HG02678 (cell line): ENCODE measurements at regions not wholly inside any gene's neighbourhood (a gene's known extent, or its start where the extent isn't known, plus 50 kb on each side); places are given as distances from the start of the nearest gene placed in this dataset.

ENCODE experiments used
- ATAC-seq: cut with Tn5 transposase; IDR thresholded peaks from one replicate; pipeline ENCODE4 v1.9.1; 2021; ENCODE audit warnings: mild to moderate bottlenecking, moderate library complexity; ENCODE audit not compliant: unreplicated experiment

- ATAC-seq = no peak
These were observed 337.1 kb downstream of the TMEM121 start for GRCh38 chr14:105863296-105864108.

DNA sequence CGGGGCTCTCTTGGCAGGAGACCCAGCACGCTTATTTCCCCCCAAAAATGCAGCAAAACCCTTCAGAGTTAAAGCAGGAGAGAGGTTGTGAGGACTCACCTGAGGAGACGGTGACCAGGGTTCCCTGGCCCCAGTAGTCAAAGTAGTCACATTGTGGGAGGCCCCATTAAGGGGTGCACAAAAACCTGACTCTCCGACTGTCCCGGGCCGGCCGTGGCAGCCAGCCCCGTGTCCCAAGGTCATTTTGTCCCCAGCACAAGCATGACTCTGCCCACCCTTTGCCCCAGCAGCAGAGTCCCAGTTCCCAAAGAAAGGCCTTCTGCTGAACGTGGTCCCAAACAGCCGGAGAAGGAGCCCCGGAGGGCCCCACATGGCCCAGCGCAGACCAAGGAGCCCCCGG lies 337.7 kb downstream of the TMEM121 start:
- ATAC-seq = no peak

DNA sequence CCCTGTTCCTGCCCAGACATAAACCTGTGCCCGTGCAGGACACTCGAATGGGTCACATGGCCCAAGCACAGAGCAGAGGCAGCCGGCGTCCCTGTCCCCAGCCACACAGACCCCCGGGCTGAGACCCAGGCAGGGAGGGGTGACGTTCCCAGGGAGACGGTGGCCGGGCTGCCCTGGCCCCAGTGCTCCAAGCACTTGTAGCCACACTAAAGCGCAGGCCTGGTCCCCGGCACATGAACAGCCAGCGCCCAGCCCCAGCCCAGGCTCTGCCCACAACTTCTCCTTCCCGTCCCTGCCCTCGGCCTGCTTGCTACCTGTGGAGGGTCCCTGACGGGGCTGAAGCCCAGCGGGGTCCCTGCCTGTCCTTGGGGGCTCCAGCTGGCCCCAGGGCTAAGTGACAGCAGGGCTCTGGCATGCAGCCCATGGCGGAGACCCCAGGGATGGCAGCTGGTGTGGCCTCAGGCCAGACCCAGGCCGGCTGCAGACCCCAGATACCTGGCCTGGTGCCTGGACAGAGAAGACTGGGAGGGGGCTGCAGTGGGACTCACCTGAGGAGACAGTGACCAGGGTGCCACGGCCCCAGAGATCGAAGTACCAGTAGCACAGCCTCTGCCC lies 338.4 kb downstream of the TMEM121 start:
- ATAC-seq = no peak

DNA sequence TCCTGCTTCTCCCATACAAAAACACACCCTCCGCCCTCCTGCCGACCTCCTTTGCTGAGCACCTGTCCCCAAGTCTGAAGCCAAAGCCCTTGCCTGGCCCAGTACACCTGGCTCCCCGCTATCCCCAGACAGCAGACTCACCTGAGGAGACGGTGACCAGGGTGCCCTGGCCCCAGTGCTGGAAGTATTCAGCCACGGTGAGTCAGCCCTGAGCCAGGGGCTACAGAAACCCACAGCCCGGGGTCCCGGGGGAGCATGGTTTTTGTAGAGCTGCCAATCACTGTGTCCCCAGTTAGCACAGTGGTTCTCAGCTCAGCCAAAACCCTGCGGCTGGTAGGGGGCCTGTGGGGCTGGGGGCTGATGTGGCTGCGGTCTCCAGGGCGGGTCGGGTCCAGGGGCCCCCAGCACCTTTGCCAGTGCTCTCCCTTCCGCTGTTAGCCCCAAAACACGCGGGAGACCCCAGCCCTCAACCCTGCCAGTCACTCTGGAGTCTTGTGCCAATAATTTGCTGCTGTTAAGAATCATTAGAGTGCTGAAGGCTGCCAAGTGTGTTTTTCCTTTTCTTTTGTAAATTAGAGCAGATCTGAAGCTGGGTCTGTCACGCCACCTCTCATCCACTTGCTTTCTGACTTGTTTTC lies 339.0 kb downstream of the TMEM121 start:
- ATAC-seq = no peak

DNA sequence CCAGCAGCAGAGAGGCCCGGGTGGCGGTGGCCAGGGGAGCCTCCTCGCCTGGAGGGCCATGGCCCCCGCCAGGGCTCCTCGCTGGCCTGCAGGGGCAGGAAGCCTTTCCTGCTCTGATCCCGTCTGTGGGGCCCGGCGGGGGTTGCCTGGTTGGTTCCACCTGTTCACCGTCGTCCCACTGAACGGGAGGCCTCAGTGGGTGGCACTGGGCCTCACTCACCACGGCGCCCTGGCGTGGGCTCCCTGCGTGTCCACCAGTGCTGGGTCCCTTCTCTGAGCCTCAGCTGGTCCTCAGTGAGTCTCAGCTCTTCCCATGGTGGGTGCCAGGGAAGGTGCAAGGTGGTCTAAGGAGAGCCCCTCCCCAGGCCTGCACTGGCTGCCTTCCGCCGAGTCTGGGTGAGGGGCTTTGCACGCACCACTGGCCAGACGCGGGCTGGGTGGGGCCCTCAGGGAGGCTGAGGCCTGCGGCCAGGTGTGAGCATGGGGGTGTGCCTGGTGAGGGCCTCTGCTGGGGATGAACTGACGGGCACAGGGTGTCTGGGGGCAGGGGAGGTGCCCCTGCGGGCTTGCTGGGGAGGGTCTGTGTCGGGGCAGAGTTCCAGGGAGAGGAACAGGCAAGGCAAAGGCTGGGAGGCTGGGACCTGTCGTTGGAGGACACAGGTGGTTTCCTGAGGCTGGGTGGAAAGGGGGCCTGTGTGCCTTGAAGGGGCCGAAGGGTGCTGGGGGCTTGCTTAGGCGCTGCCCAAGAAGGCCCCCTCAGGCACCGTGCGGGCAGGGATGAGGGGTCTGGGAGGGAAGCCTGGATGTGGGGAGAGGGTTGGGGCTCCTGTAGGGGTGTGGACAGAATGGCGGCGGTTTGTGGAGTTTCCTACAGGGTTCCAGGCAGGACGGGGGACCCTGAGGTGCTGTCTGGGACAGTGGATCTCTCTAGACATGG lies 339.8 kb downstream of the TMEM121 start:
- no peak for ATAC-seq

DNA sequence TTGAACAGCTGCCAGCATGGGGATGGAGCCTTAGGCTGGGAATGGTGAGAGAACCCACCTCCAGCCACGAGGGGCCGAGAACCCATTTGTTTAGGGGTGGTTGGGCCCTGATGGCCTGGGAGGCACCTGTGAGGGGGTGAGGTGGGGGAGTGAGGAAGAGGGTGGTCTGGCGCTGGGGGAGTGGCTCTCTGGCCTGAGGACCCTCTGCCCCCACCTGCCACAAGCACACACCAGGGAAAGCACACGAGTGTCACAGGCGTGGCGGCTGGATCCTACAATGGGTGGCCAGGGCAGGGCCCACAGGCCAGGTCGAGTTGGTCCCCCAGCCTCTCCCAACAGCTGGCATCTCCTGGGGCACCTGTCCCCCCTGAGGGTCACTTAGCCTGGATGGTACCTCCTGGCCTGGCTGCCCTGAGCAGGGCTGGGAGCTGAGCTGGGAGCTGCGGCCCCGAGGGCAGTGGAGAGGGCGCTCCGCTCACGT lies 340.5 kb downstream of the TMEM121 start:
- ATAC-seq = no peak

GRCh38 chr14:105867961-105868599 lies 341.7 kb downstream of the TMEM121 start:
- no peak for ATAC-seq

DNA sequence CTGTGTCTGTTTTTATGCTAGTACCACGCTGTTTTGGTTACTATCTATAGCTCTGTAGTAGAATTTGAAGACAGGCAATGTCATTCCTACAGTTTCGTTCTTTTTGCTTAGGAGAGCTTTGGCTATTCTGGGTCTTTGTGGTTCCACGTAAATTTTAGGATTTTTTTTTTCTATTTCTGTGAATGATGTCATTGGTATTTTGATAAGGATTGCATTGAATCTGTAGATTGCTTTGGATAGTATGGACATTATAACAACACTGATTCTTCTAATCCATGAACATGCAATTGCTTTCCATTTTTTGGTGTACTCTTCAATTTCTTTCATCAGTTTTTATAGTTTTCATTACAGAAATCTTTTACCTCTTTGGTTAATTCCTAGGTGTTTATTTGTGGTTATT lies 345.2 kb downstream of the TMEM121 start:
- ATAC-seq = no peak

GRCh38 chr14:105873870-105874512 lies 347.6 kb downstream of the TMEM121 start:
- no peak for ATAC-seq

- ATAC-seq = no peak
These were observed 349.8 kb downstream of the TMEM121 start for GRCh38 chr14:105876158-105876557.

- ATAC-seq = no peak
These were observed 350.4 kb downstream of the TMEM121 start for GRCh38 chr14:105876829-105877228.

DNA sequence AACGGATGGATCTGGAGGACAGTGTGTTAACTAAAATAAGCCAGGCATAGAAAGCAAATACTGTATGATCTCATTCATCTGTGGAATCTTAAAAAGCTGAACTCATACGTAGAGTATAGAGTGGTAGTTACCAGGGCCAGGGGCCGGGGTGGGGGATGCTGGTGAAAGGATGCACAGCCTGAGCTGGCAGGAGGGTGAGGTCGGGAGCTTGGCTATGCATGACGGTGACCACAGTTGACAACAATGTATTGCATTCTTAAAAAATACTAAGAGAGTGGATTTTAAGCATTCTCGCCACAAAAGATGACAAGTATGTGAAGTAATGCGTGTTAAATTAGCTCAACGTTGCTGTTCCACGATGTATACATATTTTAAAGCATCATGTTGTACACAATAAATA lies 351.3 kb downstream of the TMEM121 start:
- no peak for ATAC-seq

DNA sequence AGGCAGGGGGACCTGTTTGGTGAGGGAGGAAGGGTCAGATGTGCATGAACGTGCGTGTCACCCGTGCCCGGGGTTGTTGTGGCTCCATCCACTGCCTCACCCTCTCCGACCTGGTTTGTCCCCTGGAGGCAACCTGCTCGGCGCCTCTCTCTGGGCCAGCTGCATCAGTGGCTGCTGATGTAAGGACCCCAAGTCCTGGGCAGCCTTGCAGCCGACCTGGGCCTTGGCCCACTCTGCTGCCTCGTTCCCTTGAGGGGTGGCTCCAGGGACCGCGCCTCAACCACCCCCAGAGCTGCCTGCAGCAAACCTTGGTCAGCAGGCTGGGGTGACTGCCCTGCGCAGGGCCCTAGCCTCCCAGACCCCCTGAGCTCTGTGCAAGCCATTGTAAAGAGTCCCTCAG lies 351.7 kb downstream of the TMEM121 start:
- ATAC-seq = no peak

GRCh38 chr14:105878554-105878953 lies 352.2 kb downstream of the TMEM121 start:
- no peak for ATAC-seq

DNA sequence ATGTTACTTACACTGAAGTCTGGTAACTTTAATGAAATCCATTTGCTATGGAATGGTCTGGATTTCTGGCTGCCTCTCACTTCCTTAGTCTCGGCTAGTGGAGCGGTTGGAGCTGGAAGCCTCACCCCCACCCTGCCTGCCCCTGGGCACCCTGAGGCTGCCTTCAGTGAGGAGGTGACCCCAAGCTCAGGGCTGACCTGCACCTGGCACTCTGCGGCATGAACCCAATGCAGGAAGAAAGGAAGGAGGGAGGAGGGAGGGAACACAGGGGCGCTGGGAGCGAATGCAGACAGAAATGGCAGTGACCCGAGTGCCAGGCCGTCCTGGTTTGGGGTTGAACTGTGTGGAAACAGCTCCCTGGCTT lies 353.1 kb downstream of the TMEM121 start:
- ATAC-seq = no peak

DNA sequence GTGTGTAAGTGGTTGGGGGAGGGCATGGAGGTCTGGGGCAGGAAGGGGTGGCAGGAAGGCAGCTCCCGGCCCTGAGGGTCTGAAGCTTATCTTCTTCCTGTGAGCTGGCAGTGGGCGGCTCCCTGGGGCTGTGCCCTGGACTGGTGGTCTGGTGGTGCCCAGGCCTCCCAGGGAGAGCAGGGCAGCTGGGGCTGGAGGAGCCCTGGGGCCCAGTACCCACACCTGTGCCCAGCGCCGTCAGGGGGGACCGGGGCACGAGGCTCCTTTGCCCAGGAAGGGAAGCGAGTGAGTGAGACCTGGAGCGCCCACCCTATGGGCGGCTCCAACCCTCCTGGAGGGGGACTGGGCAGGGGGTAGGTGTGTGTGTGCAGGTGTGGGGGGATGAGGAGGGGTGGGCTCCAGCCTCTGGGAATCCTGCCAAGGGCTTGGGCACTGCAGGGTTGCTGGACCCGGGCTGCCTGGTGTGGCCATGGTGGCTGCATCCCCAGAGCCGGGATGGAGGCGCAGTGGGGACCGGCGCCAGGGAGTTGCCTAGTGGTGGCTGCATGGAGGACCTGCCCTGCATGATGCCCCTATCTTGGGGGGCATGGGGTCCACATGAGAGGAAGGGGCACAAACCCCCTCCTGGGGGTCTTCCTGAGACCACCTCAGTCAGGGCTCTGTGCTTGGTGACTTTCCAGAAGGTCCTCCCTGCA lies 353.6 kb downstream of the TMEM121 start:
- no peak for ATAC-seq

- no peak for ATAC-seq
These were observed 354.2 kb downstream of the TMEM121 start for GRCh38 chr14:105880616-105881015.

DNA sequence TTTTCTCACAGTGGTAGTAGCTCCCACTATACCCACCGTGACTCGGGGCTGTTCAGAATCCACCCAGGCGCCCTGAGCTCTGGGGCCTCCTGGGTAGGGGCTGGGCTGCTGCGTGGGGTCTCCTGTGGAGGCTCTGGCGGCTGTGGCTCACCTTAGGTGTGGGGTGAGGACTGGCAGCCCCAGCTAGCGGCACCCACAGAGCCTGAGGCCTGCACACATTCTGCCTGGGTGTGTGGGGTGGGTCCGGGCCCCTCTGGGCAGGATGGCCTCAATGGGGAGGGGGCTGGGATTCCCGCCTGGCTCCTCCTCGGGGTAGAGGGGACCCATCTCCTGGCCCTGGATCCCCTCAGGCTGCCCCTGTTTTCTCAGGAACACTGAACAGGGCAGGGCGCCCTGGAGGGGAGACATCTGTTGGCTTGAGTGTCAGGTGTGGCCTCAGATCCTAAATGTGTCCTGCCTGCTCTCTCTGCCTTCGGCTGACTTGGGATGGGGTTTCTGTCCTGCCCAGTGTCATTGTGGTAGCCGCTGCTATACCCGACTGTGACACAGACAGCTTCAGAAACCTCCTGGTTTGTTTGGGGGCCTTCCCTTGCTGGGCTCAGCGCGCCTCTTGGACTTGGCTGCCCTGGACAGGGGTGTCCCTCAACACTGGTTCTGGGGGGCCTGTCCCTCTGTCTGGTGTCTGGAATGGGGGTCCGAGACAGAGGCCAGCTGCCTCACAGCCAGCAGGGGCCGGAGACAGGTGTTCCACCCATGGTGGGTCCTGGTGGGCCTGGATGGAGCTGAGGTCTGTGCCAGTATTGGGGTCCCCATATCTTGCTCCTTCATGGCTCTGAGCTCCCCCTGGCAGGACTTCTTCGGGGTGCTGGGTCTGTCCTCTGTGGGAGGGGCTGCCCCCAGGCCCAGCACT lies 354.9 kb downstream of the TMEM121 start:
- ATAC-seq = no peak
